ENCODE measurements at regions not wholly inside any gene's neighbourhood (a gene's known extent, or its start where the extent isn't known, plus 50 kb on each side); places are given as distances from the start of the nearest gene placed in this dataset.

- no peak for DNase-seq
- Mint-ChIP-seq H3K27ac (no peak overlapping the region), H3K4me1 (no peaks in the 10 kb centered on the region), H3K9me3 (no peaks in the 10 kb centered on the region), H3K4me3 (no peak overlapping the region), H3K27me3 (ENCODE audit: low read depth) (no peaks in the 10 kb centered on the region; the same call in 1 of the 2 replicates), H3K36me3 (ENCODE audit: insufficient read depth in 1 of 3, low read depth in 3 of 3) (no peaks in the 10 kb centered on the region)
- Histone ChIP-seq H2BK5ac (ENCODE audit: insufficient read length, low read length) (no peak overlapping the region), H3T11ph (ENCODE audit: low read length) (no peak overlapping the region), H4K91ac (ENCODE audit: insufficient read length, low read depth, low read length) (no peak overlapping the region), H4K5ac (ENCODE audit: insufficient read length, low read depth, low read length) (no peak overlapping the region), H3K56ac (ENCODE audit: insufficient read length, low read depth, low read length) (no peak overlapping the region), H2AK5ac (ENCODE audit: insufficient read length, low read length) (no peak overlapping the region), H3K27ac (ENCODE audit: insufficient read length, low read depth, low read length) (no peak overlapping the region), H2AFZ (ENCODE audit: low read length) (no peak overlapping the region), H3K18ac (ENCODE audit: insufficient read length, low read depth, low read length) (no peak overlapping the region), H4K8ac (replicated peaks; ENCODE audit: insufficient read length, low read depth, low read length) (no peak overlapping the region), H2BK12ac (ENCODE audit: insufficient read length, low read depth, low read length) (no peak overlapping the region), H4K20me1 (ENCODE audit: control insufficient read depth, insufficient read depth, insufficient read length) (no peaks in the 10 kb centered on the region), H3K79me2 (ENCODE audit: insufficient read depth, low read length) (no peaks in the 10 kb centered on the region), H3K4me2 (ENCODE audit: insufficient read depth, insufficient read length, low read length) (no peak overlapping the region), H3K23ac (ENCODE audit: insufficient read length, low read depth, low read length) (no peak overlapping the region), H3K27me3 (ENCODE audit: insufficient read depth, low read length) (no peaks in the 10 kb centered on the region), H3K4ac (ENCODE audit: low read depth, low read length) (no peak overlapping the region), H3K9me3 (ENCODE audit: control insufficient read depth, low read depth, low read length) (no peaks in the 10 kb centered on the region), H3K9ac (ENCODE audit: extremely low read depth, insufficient read length, low read length) (no peak overlapping the region), H3K4me1 (ENCODE audit: insufficient read depth, low read length) (no peaks in the 10 kb centered on the region), H3K14ac (ENCODE audit: insufficient read depth, low read length) (no peak overlapping the region), H3K79me1 (ENCODE audit: insufficient read depth, low read depth, low read length, poor library complexity, severe bottlenecking) (no peaks in the 10 kb centered on the region), H3K23me2 (ENCODE audit: insufficient read length, low read depth, low read length, poor library complexity, severe bottlenecking) (no peaks in the 10 kb centered on the region), H2BK20ac (ENCODE audit: low read depth, low read length, poor library complexity, severe bottlenecking) (no peak overlapping the region), H2BK15ac (ENCODE audit: low read depth, low read length) (no peak overlapping the region), H2BK120ac (ENCODE audit: low read depth, low read length, poor library complexity, severe bottlenecking) (no peak overlapping the region)
- TF ChIP-seq CTCF (conservative IDR thresholded peaks at IDR 0.05) = no peak
- WGBS (ENCODE audit: extremely low coverage, insufficient read length, low lambda C conversion rate) = no CpG with 5 or more reads among the region's 4 CpGs
Measured at GRCh38 chr2:7346336-7346735, 429.1 kb downstream of the RNF144A start.

Measured in H9 (cell line).